ENCODE measurements at regions not wholly inside any gene's neighbourhood (a gene's known extent, or its start where the extent isn't known, plus 50 kb on each side); places are given as distances from the start of the nearest gene placed in this dataset.

DNA sequence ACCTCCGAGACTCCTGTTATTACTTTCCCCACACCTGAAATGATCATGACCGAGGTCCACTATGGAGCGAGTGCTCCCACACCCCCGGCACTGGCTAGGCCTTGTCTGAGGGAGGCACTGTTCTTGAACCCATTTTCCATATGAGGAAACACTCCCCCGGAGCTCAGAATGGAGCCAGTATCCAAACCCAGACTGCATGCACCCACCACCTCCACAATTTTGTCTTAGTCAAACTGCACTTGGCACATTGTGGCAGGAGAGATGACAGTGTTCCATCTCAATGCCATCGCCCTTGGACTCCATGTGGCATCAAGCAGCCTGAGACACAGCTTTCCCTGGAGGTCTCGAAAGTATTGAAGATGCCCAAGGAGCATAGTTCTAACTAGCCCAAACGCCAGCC lies 154.1 kb downstream of the NUP210 start:
- DNase-seq (ENCODE audit: low spot score), result no peak

DNA sequence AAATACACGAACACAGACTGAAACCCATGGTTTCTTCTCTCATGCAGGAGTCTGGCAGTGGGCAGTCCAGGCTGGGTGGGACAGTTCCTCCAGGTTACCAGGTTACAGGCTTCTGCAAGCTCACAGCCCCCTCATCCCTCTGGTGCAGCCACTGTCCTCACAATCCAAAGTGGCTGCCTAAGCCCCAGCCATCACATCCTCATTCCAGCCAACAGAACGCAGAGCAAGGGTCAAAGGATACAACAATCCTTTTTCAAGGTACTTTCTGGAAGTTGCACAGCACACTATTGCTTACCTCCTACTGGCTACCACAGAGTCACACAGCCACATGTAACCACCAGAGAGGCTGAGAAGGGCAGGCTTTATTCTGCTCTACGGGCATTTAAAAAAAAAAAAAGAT lies 154.6 kb downstream of the NUP210 start:
- no peak for DNase-seq (ENCODE audit: low spot score)

DNA sequence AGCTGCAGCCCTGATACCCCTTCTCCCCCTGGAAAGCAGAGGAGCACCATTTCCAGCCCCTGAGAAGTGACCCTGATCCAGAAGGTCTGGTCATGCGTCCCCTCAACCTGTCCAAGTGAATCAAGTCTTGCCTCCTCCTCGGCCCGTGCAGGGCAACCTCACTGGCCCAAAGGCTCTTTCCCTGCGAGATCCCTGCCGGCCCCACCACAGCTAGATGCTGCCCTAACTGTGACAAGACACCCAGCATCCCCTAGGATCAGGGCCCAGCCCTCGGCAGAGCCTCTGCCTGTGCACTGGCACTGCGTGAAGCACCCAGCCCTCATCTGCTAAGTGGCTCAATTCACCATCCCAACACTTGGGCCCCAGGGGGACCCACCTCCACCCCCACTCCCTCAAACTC lies 155.1 kb downstream of the NUP210 start:
- DNase-seq (ENCODE audit: low spot score), result no peak

DNA sequence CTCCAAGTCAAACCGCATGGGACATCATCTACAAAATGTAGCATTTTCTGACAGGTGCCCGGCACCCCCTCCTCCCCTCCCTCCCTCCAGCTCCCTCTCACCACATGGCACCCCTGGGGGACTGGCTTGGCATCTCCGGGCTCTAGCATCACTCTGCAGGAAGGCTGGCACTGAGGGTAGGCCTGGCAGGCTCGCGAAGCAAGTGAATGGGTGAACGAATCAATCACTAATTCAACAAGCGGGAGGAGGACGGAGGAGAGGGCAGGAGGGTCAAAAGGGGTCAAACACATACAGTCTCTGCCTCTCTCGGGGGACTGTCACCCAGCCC lies 155.7 kb downstream of the NUP210 start:
- no peak for DNase-seq (ENCODE audit: low spot score)

DNA sequence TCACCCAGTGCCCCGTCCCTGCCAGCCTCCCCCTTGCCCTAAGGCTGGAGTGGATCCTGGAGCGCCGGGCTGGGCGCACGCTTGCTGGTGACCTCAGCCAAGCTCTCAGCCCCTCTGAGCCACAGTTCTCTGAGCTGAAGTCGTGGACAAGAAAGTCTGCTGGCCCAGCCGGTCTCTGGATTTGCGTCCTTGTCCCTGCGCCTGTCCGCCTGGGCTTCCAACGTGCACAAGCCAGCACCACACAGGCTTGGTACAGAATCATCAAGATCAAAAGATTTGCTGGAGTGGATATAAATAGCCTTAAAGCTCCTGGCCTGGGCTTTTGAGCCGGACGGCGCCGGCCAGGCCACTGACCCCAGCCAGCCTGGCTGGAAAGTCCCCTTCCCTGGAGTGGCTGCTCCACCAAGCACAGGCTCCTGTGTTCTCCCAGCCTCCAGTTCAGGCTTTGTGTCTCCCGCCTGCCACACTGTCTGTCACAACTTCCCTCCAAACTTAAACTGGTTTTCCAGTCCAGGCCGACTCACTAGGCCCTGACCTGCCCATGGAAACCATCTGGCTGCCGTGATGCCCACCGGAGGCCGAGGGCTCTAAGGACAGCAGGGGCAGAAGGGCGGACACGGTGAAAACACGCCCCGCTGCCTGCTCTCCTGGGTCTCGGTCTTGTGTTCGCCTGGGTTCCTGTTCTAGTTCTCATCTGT lies 156.2 kb downstream of the NUP210 start:
- no peak for DNase-seq (ENCODE audit: low spot score)

DNA sequence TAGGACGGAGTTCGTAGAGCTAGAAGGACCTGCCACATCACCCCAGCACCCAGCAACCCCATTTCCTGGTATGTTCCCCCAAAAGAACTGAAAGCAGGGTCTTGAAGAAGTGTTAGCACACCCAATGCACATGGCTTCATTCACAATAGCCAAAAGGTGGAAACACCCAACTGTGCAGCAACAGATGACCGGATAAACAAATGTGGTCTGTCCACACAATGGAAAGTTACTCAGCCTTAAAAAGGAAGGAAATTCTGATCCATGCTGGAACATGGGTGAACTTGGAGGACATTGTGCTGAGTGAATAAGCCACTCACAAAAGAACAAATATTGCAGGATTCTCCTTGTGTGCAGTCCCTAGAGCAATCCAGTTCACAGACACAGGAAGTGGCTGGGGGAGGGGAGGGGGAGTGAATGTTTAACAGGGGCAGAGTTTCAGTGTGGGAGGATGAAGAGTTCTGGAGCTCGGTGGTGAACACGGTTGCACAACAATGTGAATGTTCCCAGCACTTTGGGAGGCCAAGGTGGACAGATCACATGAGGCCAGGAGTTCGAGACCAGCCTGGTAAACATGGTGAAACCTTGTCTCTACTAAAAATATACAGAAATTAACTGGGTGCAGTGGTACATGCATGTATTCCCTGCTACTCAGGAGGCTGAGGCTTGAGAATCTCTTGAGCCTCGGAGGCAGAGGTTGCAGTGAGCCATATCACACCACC lies 157.5 kb downstream of the NUP210 start:
- no peak for DNase-seq (ENCODE audit: low spot score)

DNA sequence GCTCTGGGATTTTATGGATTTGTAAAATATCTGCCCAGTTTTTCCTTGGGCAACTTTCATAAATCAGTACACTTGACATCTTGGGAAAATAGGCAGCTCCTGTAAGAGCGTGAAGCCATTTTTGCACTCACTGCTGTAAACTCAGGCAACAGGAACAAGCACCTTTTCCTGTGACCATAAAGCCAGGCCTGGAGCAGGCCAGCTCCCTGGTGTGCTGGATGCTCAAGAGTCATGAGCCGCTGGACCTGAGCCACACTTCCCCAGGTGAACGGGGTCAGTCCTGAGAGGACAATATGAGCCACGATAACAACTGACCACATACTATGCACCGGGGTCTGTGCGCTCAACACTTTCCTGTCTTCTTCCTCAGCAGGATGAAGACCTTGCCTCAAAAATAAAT lies 158.2 kb downstream of the NUP210 start:
- no peak for DNase-seq (ENCODE audit: low spot score)

DNA sequence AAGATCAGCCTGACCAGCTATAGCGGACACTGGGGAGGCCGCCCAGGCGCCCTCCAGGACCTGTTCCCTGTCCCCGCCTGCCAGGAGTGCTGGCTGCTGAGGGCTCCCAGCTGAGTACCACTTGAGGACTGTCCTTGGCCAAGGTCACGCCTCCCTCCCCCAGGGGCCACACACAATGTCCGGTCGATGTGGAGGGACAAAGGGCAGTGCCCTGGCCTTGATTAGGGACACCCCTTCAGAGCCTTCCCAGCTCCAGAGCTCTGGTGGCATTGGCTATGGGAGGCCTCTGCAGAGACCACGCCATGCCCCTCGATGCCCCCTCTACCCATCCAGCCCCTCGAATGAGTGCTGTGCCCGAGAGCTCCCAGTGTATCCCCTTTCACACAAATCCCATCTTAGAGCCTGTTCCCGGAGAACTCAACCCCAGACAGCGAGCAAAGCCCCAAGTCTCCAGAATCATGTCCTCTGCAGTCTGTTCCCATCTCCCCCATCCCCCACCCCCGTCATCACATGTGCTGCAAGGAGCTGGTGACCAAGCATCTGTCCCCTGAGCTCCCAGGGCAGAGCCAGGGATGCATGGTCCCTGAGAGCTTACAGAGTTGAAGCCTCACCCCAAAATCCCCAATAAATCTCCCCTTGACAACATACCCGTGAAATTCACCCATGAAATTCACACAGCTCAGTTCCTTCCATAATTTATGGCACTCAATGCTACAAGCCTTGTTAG lies 158.9 kb downstream of the NUP210 start:
- no peak for DNase-seq (ENCODE audit: low spot score)

DNA sequence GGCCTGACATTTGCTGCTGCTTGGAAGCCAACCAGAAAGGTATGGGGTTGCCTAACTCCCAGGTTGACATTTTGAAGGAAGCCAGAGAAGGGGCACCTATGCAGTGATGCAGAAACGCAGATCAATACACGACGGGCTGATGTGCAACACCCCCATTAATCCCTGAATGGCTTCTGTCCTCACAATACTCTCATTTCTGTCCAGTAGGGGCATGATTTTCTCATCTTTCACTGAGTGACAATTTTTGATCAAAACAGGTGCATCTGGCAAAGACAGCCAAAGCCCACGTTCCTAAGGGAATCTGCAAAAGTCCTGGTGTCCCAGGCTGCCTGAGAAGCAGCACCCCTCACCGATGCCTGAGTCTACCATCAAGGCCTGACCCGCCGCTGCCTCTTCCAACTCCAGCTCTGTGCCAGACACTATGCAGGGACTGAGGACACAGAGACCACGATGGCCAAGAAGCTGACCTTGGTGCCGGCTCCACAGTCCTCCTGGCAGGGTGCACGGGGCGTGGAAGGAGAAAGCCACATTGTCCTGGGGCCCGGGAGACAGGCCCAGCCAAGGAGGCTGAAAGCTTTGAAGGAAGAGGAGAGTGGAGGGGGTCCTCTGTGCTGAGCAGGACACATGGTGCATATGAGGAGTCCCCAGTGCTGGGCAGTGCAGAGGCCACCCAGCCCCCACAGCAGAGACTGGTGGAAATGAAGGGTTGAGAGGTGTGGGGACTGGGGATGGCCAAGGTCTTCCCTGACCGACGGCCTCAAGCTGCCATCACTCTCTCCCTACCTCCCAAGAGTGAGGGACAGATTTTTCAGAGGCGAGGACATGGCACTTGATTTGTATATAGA lies 159.6 kb downstream of the NUP210 start:
- DNase-seq (ENCODE audit: low spot score), result no peak

DNA sequence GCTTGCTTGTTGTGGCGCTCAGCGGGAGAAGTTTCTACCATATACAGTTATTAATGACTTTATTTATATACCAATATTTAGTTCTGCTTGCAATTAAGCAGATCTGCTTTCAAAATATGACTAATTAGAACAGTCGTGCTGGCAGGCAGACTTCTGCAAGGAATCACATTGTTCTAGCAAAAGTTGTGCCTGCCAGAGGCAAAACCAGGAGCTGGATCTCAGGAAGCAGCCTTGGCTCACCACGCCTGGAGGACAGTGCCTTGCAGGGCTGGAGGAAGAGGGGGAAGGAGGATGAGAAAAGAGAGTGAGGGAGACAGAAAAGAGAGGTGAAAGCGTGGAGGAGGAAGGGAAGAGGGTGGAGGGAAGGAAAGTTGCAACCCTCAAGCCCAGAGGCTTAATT lies 160.3 kb downstream of the NUP210 start:
- DNase-seq (ENCODE audit: low spot score), result no peak

DNA sequence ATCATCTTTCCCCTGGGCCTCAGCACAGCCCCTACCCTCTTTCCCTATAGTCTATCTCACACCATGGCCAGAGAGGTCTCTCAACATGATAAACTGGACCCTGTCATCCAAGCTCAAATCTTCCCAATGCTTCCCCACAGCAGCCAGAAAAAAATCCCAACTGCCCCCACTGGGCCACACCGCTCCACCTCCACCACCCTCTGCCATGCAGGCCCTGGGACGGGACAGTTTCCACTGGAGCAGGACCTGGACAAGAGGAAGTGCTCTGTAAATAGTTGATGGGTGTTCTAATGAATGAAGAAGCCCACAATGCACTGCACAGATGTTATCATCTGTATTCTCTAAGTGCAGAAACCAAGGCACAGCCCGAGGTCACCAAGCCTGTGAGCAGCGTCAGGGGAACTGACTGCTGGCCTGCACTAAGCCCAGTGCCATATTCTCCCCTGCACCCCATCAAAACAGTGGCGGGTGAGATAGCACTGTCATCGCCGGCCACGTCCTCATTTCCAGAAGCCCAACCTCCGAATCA lies 161.1 kb downstream of the NUP210 start:
- DNase-seq (ENCODE audit: low spot score), result no peak

DNA sequence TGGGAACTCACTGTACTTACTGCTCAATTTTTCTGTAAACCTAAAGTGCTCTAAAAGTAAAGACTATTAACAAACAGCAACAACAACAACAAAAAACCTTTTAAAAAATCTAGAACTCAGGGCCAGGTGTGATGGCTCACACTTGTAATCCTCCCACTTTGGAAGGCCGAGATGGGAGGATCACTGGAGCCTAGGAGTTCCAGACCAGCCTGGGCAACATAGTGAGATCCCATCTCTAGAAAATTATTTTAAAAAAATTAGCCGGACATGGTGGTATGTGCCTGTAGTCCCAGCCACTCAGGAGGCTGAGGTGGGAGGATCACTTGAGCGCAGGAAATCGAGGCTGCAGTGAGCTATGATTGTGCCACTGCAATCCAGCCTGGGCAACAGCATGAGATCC lies 161.8 kb downstream of the NUP210 start:
- DNase-seq (ENCODE audit: low spot score), result no peak

DNA sequence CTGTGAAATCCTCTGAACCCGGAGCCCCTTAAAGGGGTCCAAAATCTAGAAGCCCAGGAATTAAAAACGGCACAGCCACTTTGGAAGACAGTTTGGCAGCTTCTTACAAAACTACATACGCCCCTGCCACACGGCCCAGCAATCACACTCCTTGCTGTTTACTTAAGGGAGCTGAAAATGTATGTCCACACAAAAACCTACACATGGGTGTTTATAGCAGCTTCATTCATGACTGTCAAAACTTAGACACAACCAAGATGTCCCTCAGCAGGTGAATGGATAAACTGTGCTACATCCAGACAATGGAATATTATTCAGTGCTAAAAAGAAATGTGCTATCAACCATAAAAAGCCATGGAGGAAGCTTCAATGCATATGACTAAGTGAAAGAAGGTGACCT lies 162.5 kb downstream of the NUP210 start:
- no peak for DNase-seq (ENCODE audit: low spot score)

DNA sequence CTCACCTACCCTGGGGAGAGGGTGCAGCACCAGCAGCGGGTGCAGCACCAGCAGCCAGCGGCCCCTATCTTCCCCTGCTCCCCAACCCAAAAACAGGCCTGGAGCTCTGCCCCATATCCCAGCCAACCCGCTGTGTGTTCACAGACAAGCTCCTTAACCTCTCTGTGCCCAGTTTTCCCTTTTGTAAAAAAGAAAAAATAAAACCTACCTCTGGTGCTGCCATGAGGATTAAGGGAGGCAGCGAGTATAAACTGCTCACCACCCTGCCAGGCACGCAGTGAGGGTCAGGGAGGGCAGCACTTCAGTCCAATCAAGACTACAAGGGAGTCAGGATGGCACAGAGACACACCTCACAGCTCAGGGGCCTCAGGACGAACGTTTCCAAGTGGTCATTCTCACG lies 163.3 kb downstream of the NUP210 start:
- no peak for DNase-seq (ENCODE audit: low spot score)

DNA sequence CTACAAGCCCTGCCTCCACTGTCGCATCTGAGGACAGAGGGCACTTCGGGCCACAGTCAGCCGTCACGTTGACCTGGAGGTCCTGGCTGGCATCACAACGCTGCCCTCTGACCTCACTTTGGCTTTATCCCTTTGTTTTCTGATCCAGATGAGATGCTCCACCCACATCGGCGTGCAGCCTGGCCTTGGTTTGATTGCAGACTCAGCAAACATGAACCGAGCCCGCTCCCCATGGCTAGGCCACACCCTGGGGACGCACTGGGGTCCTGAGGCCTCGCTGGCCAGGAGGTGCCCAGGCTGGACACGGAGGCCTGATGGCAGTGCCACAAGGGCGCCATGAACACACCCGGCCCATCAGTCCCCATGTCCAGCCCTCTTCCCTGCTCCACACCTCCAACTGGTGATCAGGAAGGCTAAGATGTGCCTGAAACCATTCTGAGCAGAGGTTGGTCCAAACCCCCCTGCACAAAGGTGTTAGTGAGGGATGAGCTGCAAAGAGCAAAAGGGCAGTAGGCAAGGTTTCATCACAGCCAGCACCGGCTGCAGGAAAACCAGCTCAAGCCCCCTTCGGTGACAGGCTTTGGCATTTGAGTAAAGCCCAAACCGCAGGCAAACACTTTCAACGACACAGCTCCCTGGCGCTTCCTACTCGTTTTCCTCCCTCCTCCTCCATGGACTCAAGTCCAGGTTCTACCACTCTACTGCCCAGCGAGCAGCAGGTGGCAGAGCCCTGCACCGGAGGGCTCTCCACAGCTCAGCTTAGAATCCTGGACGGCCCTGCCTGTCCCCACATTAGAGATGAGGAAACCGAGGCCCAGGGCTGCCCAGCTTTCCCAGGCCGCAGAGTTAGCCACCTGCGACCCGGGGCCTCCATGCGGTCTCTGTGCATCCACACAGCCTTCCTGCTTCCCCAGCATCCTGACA lies 165.8 kb downstream of the NUP210 start:
- no peak for DNase-seq (ENCODE audit: low spot score)

DNA sequence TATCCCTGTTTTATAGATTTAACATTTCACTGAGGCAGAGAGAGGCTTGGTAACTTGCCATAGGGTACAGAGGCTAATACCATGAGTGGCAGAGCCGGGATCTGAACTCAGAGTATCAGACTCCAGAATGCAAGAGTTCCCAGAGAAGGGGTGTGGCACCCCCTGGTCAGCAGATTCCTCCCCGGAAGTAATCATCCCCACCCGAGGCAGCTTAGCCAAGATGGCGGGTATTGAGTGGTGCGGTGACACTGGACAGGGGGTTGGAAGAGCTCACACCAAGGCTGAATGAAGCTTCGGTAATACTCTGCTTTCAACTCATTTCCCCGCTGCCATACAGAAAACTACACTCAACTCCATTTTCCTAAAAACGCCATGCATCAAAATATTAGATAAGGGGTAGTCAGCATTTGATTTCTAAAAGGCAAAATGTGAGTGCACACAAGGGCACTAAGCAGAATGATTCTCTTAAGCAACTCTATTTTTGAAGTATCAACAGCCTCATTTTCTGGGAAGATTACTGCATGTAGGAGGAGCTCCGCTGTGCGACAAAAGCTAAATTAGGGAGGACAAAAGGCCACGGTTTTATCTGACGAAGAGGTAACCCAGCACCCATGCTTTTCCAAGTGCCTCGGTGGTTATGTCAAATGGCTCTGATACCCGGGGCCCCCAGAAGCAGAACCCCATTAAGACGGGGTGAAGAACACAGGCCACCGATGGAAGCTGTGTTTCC lies 166.7 kb downstream of the NUP210 start:
- no peak for DNase-seq (ENCODE audit: low spot score)

DNA sequence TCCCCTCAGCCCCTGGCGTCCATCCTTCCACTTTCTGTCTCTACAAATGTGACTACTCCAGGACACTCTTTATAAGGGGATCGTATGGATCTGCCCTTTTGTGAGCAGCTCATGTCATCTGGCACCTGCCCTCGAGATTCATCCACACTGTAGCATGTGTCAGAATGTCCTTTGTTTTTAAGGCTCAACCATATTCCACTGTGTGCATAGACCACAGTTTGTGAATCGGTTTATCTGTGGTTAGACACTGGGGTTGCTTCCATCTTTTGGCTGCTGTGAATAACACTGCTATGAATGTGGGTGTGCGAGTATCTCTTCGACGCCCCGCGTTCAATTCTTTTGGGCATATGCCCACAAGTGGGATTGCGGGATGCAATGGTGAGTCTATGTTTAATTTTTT lies 167.9 kb downstream of the NUP210 start:
- no peak for DNase-seq (ENCODE audit: low spot score)

DNA sequence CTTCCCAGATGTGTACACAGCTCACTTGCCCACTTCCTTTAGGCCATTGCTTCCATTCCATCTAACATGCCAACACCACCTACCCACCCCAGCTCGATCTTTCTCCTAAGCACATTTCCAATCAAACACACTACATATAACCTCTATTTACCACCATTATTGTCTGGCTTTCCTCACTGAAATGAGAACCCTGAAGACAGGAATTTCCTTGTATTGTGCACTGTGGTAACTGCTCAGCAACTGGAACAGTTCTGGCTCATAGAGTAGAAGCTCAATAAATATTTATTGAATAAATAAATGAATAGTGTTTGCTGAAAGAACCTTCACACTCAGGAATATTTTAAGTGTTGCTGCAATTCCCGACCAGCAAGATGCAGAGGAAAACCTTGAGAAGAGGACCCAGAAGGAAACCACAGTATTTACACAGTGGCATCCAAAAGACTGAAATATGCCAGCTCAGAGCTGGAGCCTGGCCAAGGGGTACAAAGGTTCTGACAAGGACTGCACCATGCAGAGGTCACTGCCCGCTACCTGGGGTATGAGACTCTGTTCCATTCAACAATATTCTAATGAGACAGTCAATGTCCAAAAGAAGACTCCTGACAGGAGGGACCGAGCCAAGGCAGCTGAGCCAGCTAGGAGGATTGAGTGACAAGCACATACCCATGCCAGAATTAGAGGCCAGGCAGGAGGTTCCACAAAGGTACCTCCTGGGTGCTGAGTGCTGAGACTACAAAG lies 168.8 kb downstream of the NUP210 start:
- no peak for DNase-seq (ENCODE audit: low spot score)

DNA sequence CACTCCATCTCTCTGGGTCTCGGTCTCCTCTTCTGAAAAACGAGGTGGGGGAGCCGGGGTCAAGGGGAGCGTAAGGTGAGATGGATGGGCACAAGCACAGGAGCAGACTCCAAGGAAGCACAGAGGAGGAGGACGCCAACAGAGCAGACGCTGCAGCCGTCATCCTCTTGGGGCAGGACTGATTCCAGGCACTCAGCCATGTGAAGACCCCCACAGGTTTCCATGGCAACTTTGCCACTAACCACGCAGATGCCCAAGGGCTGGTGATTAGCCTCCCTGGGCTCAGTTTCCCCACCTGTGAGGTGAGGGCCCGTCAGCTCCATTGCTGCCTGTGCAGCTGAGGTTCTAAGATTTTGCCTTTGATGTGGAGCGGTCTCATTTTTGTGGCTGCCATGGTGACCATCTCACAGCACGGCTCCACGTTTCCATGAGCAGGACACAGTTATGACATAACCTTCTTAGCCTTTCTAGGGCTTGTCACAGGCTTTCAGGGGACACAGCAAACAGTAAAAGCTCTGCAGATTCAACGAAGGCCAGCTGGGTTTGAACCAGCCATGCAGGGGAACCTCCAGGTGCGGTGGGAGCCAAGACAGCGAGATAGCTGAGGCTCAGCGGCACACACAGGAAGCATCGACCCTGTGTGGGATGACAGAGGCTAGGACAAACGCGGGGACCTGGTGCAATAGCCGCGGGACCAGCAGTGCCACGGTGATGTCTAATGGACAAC lies 170.3 kb downstream of the NUP210 start:
- no peak for DNase-seq (ENCODE audit: low spot score)
